ENCODE measurements at regions not wholly inside any gene's neighbourhood (a gene's known extent, or its start where the extent isn't known, plus 50 kb on each side); places are given as distances from the start of the nearest gene placed in this dataset.

DNA sequence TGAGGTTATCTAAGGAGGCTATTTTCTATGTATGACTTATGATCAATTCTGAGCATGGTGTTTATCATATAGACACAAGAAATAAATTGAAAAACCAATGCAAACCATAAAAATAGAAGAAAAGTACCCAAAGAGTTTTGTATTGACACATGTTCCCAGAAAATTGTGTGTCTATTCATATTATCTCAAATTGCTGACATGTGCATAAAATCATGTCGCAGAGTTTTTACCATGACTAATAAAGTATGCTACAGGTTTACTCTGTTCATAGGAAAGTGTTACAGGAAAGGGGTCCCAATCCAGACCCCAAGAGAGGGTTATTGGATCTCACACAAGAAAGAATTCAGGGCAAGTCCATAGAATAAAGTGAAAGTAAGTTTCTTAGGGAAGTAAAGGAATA, 290.7 kb upstream of the NRXN1 start:
- TF ChIP-seq, protein P1, sequence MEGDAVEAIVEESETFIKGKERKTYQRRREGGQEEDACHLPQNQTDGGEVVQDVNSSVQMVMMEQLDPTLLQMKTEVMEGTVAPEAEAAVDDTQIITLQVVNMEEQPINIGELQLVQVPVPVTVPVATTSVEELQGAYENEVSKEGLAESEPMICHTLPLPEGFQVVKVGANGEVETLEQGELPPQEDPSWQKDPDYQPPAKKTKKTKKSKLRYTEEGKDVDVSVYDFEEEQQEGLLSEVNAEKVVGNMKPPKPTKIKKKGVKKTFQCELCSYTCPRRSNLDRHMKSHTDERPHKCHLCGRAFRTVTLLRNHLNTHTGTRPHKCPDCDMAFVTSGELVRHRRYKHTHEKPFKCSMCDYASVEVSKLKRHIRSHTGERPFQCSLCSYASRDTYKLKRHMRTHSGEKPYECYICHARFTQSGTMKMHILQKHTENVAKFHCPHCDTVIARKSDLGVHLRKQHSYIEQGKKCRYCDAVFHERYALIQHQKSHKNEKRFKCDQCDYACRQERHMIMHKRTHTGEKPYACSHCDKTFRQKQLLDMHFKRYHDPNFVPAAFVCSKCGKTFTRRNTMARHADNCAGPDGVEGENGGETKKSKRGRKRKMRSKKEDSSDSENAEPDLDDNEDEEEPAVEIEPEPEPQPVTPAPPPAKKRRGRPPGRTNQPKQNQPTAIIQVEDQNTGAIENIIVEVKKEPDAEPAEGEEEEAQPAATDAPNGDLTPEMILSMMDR (IDR thresholded peaks at IDR 0.05; ENCODE audit: borderline replicate concordance, control extremely low read depth, extremely low read depth, insufficient read depth, missing control alignments): no peak
- no peak for DNase-seq (ENCODE audit: low spot score)
- in situ Hi-C loops (cut with MboI; ENCODE audit: low sequenced_read_pairs, unreplicated experiment): no loop called here

DNA sequence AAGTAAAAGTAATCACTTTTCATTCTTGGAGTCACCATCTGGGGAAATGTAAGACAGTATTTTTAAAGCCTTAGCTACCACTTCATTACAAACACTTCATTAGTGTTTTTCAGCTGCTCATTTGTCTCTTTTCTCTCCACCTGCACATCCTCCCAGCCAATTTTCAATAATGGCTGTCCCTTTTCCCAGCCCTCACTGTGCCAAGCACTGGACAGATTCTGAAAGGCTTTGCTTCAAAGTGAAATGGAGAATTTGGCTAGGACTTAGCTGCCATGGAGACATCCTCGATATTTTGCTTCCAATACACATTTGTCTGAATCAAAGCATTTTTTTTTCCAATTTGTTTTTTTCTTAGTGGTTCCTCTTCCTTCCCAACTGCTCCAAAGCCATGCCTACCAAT, 272.4 kb upstream of the NRXN1 start:
- DNase-seq (ENCODE audit: low spot score): no peak
- in situ Hi-C loops (cut with MboI; ENCODE audit: low sequenced_read_pairs, unreplicated experiment): no loop called here
- TF ChIP-seq, protein P1 (IDR thresholded peaks at IDR 0.05; ENCODE audit: borderline replicate concordance, control extremely low read depth, extremely low read depth, insufficient read depth, missing control alignments): no peak

DNA sequence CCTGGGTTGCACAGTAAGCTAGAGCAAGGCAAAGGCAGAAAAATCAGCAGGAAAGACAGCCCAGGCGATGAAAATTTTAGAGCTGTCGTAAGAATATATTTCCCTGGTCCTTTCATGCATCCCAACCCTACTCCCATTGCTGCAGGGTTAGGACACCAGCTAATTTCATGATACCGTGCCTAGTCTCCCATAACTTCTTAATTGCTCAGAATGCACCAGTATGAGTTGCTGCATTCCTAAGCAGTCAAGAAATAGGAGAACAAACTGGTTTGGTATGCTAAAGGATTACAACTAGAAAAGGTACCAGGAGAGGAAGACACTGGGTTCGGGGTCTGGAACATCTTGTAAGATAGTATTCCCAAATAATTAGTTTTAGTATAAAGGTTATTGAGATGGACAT, 269.4 kb upstream of the NRXN1 start:
- DNase-seq (ENCODE audit: low spot score): no peak
- TF ChIP-seq, protein P1 (IDR thresholded peaks at IDR 0.05; ENCODE audit: borderline replicate concordance, control extremely low read depth, extremely low read depth, insufficient read depth, missing control alignments): no peak
- in situ Hi-C loops (cut with MboI; ENCODE audit: low sequenced_read_pairs, unreplicated experiment): no loop called here

DNA sequence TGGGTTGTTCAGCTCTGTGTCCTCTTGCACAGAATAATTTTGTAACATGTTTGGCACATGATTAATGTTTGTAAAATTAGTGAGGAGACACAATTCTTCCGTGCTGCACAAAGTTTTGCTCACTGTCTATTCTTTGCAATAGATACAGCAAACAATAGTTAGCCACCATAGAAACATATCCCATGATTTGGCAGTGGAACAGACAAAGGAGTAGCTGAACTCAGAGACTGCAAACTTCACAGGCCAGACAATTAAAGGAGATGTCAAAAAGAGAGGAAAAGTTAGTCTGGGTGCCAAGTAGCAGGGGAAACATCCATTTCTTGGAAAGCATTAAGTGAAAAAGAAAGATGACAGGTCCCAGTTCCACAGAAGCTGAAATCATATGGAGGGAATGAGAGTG, 267.4 kb upstream of the NRXN1 start:
- in situ Hi-C loops (cut with MboI; ENCODE audit: low sequenced_read_pairs, unreplicated experiment): no loop called here
- TF ChIP-seq, protein P1 (IDR thresholded peaks at IDR 0.05; ENCODE audit: borderline replicate concordance, control extremely low read depth, extremely low read depth, insufficient read depth, missing control alignments): no peak
- no peak for DNase-seq (ENCODE audit: low spot score)

DNA sequence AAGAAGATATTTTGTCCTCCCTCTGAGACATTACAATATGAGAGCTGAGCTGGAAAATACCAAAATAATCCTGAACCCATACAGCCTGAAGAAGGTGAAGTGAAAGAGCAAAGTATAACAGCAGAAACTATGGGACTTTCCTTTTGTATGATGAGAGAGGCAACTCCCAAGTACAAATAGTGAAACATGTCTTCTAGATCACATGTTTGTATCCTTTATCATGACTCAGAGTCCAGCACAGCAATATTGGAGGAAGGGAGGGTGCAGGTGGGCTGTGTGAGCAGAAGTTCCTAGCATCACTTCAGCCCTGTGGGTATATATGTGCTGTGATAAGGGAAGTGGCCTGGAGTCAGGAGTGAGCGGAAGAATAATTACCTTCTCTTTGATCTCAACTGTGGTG, 265.6 kb upstream of the NRXN1 start:
- TF ChIP-seq, protein P1 (IDR thresholded peaks at IDR 0.05; ENCODE audit: borderline replicate concordance, control extremely low read depth, extremely low read depth, insufficient read depth, missing control alignments): no peak
- DNase-seq (ENCODE audit: low spot score): no peak
- in situ Hi-C loops (cut with MboI; ENCODE audit: low sequenced_read_pairs, unreplicated experiment): no loop called here

DNA sequence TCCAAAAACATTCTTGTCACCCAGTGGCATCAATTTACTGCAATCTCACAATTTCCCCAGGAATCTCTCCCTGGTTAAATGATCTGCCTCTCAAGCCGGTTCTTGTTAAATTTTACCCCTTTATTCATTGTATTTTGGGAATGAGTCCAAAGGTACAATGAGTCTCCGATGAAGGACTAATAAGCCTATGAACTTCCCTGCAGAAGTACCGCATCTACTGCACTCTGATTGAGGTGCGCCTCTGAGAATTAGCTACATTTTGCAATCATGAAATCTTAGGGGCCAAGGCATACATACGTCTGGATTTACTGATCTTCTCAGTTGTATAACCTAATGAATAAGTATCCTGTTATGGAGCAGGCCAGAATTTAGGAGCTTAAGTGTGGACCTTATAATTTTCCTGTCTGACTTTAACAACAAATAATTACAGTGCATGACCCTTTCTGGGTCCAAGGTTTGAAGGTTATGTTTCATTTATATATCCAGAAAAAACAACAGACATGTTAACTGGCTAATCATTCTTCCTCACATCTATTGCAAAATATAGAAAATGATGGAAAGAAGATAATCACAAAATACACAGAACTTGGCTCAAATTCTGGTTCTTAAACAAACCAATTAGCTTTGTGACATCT, 261.8 kb upstream of the NRXN1 start:
- in situ Hi-C loops (cut with MboI; ENCODE audit: low sequenced_read_pairs, unreplicated experiment): no loop called here
- DNase-seq (ENCODE audit: low spot score): no peak
- TF ChIP-seq, protein P1 (IDR thresholded peaks at IDR 0.05; ENCODE audit: borderline replicate concordance, control extremely low read depth, extremely low read depth, insufficient read depth, missing control alignments): no peak
